HG03064 (cell line): ENCODE measurements at regions not wholly inside any gene's neighbourhood (a gene's known extent, or its start where the extent isn't known, plus 50 kb on each side); places are given as distances from the start of the nearest gene placed in this dataset.
"Not testable (repeated sequence)": the region's sequence is repeated elsewhere in the genome, so short reads cannot be mapped to it uniquely, and the experiment has no call there.

ENCODE experiments used
- ATAC-seq: cut with Tn5 transposase; IDR thresholded peaks from one replicate; pipeline ENCODE4 v1.9.1; 2021; ENCODE audit warnings: low read depth; ENCODE audit not compliant: unreplicated experiment

DNA sequence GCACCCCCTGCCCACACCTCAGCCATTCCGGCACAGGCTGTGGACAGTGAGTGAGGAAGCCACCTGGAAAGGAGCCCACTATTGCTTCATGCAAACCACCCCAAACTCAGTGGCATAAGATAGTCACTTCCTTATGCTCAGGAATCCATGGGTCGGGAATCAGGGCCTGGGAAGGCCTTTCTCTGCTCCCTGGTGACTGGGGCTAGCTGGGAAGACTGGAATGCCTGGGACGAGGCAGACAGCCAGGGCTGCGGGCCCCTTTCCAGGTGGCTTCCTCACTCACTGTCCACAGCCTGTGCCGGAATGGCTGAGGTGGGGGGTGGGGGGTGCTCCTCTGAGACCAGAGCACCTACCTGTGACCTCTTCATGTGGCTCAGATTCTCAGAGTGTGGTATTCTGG is 74.1 kb upstream of the GRB10 start:
- ATAC-seq = no peak

- no peak for ATAC-seq
These were observed 73.5 kb upstream of the GRB10 start for GRCh38 chr7:50856231-50856630.

DNA sequence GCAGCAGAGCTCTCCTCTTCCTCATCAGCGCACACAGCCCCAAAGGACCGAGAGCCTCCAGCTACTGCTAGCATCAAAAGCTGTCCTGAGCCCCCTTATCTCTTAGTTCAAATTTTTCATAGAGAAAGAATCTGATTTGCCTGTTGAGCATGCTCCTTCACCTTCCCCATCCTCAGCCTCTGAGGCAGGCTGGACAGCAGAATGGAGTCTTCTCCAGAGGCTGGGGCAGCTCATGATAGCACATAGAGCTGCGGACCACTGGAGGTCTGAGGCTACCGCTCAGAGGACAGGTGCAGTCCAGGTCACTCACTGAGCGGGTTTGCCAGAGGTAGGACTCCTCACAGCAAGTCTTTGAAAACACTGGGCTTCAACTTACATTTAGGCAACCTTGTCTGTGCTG is 72.8 kb upstream of the GRB10 start:
- ATAC-seq = no peak

- ATAC-seq = no peak
These were observed 72.1 kb upstream of the GRB10 start for GRCh38 chr7:50854831-50855230.

GRCh38 chr7:50854247-50854646 is 71.6 kb upstream of the GRB10 start:
- ATAC-seq = no peak

DNA sequence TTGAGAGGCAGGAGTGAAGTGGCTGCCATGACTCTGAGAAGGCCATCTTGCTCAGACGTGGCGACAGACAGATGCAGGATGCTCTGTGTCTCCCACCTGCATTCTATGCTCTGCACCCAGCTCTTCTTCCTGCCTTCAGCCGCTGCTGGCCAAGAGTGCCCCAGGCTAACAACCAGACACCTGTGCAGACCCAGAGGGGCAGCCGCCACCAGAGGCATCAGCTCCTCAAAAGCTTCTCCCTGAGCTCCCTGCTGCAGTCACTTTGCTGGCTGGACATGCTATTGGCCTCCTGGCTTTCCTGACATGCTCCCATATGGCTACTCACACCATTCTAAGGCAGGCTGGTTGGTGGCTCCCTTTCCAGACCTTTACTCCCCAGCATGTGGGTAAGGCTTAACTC is 70.6 kb upstream of the GRB10 start:
- no peak for ATAC-seq

DNA sequence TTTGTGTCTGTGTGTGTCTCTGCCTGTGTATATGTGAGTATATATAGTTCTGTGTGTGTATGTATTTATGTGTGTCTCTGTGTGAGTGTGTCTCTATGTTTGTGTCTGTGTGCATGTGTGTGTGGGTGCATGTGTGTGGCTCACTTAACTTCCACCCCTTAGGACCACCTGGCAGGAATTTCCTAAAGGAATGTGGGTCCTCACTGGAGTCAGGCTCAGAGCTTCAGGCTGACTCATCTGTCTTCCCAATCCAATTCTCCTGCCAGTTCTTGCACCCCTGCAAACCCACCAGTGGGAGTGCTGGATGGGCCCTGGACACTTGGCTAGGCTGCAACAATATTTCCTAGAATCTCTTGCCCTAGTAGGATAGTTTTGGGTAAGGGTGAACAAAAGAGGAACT is 70.2 kb upstream of the GRB10 start:
- no peak for ATAC-seq

DNA sequence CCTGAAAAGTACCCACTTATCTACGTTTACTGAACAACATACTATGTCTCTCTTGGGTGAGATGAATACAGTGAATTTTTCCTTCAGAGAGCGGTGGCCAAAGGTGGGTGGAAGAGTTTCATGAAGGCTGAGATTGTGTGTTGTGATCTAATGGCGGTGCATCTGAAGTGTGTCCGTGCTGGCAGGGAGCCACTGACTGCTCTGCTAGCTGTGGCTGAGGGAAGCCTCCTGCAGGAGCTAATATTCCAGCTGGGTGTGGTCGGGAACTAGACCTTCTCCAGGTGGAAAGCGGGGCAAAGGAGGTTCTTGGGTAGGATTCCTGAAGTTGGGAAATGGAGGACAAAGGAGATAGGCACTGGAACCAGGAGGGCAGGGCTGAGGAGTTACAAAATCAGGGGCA is 69.2 kb upstream of the GRB10 start:
- ATAC-seq = no peak

DNA sequence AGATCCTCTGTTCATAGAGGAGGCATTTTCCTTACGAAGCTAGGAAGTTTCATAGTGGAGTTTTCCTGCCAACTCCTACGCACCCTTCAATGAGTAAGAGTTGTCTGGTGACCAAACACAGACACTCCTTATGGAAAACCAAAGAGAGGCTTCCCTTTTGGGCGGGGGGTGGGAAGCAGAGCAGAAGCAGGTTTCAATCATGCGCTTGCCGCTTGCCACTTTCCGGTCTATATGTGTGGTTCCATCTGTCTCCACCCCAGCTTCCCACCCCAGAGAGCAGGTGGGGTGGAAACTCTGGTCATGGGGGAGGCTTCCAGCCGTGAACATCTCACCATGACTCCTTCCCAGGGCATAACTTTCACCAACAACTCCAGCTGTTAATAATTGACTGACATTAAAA is 68.8 kb upstream of the GRB10 start:
- no peak for ATAC-seq

DNA sequence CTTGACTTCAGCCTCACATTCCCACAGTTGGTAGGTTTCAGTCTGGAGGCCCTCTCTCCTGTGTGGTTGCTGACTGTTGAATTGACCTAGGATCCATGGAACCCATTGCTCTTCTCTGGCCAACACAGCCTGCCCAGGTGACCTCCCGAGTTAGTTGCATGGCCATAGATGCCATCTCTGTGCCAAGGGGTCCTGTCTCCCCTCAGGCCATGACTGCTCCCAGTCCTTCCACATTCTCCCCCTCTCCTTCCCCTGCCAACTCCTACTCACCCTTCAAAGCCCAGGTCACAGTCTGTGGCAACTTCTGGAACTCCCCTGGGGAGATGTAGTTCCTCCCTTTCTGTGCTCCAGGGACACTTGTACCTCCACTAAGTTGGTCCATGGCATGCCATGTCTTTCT is 67.3 kb upstream of the GRB10 start:
- no peak for ATAC-seq

GRCh38 chr7:50848203-50848602 is 65.5 kb upstream of the GRB10 start:
- no peak for ATAC-seq

- ATAC-seq = not testable (repeated sequence)
These were observed 62.2 kb upstream of the GRB10 start for GRCh38 chr7:50844861-50845260.

DNA sequence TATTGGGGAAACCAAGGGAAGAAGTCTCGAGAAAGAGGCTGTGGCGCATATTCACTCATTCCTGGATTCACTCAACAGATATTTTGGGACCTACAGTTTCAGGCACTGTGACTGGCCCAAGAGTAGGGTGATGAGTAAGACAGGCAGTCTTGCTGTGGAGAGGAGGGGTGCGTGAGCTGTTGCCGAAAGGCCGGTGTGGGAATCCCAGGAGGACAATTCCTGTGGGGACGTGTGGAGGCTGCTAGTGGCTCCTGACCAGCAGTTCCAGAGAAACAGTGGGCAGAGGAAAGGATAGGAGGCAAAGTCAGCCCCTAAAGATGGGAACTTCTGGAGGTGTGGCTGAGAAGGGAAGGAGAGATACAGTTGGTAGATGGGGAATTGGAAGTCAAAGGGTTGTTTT is 59.3 kb upstream of the GRB10 start:
- ATAC-seq = no peak

DNA sequence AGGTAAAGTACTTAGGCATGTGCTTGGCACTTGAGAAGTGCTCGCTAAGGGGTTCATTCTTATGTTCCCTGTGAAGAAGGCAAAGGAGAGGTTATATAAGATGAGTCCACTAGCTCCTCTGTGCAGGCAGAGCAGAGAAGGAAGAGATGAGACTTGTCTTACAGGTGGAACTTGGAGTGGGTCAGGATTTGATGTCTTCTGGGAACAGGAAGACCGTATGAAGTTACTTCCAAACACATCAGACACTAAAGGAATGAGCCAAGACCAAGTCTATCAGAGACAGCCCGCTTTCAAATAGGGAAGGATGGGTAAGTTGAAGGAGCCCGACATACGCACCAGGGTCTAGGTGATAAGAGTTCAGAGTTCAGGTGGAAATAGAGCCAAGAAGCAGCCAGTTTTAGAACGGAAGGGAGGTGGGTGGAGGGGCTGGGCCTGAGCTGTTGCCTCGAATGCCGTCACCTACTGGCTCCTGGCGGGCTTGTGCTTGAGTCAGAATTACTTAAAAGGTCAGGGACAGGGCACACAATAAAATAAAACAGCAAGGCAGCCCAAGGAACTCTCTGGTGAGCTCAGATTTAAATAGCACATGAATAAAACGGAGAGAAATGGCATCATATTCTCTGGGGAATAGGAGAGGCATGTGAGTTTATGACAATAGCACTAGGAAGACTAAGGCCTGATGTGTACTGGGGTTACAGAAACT is 56.1 kb upstream of the GRB10 start:
- no peak for ATAC-seq

GRCh38 chr7:50837965-50838364 is 55.3 kb upstream of the GRB10 start:
- ATAC-seq = no peak

GRCh38 chr7:50836646-50837045 is 54.0 kb upstream of the GRB10 start:
- no peak for ATAC-seq

GRCh38 chr7:50835156-50835555 is 52.5 kb upstream of the GRB10 start:
- ATAC-seq = no peak

- ATAC-seq = no peak
These were observed 52.0 kb upstream of the GRB10 start for GRCh38 chr7:50834679-50835078.

GRCh38 chr7:50834031-50834535 is 51.4 kb upstream of the GRB10 start:
- ATAC-seq = no peak

DNA sequence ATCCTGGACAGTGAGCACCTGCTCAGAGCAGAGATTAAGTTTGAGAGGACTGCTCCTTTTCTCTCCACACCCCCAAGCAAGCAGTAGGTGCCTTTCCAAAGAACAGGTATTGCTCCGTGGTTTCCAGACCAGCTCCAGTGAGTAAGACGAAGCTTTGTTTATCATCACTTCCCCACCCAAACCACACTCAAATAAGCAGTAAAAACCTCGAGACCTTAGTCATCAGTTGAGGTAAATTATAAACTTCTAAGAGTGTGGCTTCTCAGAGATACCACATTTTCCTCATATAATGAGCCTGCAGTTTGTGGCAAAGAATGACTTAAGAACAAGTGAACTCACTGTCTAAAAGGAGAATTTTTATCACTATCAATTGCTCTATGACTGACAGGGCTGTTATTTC is 50.0 kb upstream of the GRB10 start:
- ATAC-seq = no peak
